H9 (cell line): ENCODE measurements at regions not wholly inside any gene's neighbourhood (a gene's known extent, or its start where the extent isn't known, plus 50 kb on each side); places are given as distances from the start of the nearest gene placed in this dataset.

Source experiments
- DNase-seq: peaks from one replicate; pipeline ENCODE4 v3.0.0-alpha.2; 2017
- H2AFZ ChIP-seq: one replicate; pipeline ENCODE4 v1.6.1; 2013; ENCODE audit warnings: mild to moderate bottlenecking, low read length, control low read depth, moderate library complexity
- H2AK5ac ChIP-seq: 2 replicates; pipeline ENCODE4 v1.6.1; 2013; ENCODE audit warnings: low read length, control low read depth, mixed read lengths; ENCODE audit not compliant: insufficient read length
- H2BK120ac ChIP-seq: one replicate; pipeline ENCODE4 v1.6.1; 2013; ENCODE audit warnings: low read depth, mild to moderate bottlenecking, low read length, control low read depth, inconsistent platforms; ENCODE audit not compliant: poor library complexity, severe bottlenecking
- H2BK12ac ChIP-seq: 2 replicates; pipeline ENCODE4 v1.6.1; 2013; ENCODE audit warnings: low read length, control low read depth, mixed read lengths, low read depth; ENCODE audit not compliant: insufficient read length
- H2BK15ac ChIP-seq: 2 replicates; pipeline ENCODE4 v1.6.1; 2013; ENCODE audit warnings: low read depth, low read length, control low read depth
- H2BK20ac ChIP-seq: one replicate; pipeline ENCODE4 v1.6.1; 2013; ENCODE audit warnings: low read depth, mild to moderate bottlenecking, low read length, control low read depth, inconsistent platforms; ENCODE audit not compliant: poor library complexity, severe bottlenecking
- H2BK5ac ChIP-seq: 2 replicates; pipeline ENCODE4 v1.6.1; 2013; ENCODE audit warnings: low read length, control low read depth, mixed read lengths; ENCODE audit not compliant: insufficient read length
- H3K14ac ChIP-seq: 2 replicates; pipeline ENCODE4 v1.6.1; 2013; ENCODE audit warnings: low read length, control low read depth; ENCODE audit not compliant: insufficient read depth
- H3K18ac ChIP-seq: 2 replicates; pipeline ENCODE4 v1.6.1; 2013; ENCODE audit warnings: low read depth, mild to moderate bottlenecking, mixed read lengths, low read length, control low read depth; ENCODE audit not compliant: insufficient read length
- H3K23ac ChIP-seq: 2 replicates; pipeline ENCODE4 v1.6.1; 2013; ENCODE audit warnings: low read length, control low read depth, mixed read lengths, low read depth; ENCODE audit not compliant: insufficient read length
- H3K23me2 ChIP-seq: 2 replicates; pipeline ENCODE4 v1.6.1; 2013; ENCODE audit warnings: low read depth, mild to moderate bottlenecking, mixed read lengths, low read length, control low read depth; ENCODE audit not compliant: insufficient read length, poor library complexity, severe bottlenecking
- H3K27ac ChIP-seq: 2 replicates; pipeline ENCODE4 v1.5.1; 2013; ENCODE audit warnings: low read length, control low read depth, mixed read lengths, low read depth; ENCODE audit not compliant: insufficient read length
- H3K27me3 ChIP-seq: 2 replicates; pipeline ENCODE4 v1.6.1; 2013; ENCODE audit warnings: low read length, control low read depth, inconsistent platforms; ENCODE audit not compliant: insufficient read depth
- H3K4ac ChIP-seq: 2 replicates; pipeline ENCODE4 v1.6.1; 2013; ENCODE audit warnings: low read depth, mild to moderate bottlenecking, control low read depth, inconsistent platforms, low read length, moderate library complexity
- H3K4me1 ChIP-seq: 2 replicates; pipeline ENCODE4 v1.6.1; 2013; ENCODE audit warnings: low read length, control low read depth, inconsistent platforms; ENCODE audit not compliant: insufficient read depth
- H3K4me2 ChIP-seq: 2 replicates; pipeline ENCODE4 v1.6.1; 2013; ENCODE audit warnings: low read length, control low read depth, mixed read lengths; ENCODE audit not compliant: insufficient read length, insufficient read depth
- H3K56ac ChIP-seq: 2 replicates; pipeline ENCODE4 v1.6.1; 2013; ENCODE audit warnings: low read depth, mild to moderate bottlenecking, mixed read lengths, low read length, control low read depth; ENCODE audit not compliant: insufficient read length
- H3K79me1 ChIP-seq: 2 replicates; pipeline ENCODE4 v1.6.1; 2013; ENCODE audit warnings: low read depth, mild to moderate bottlenecking, moderate library complexity, low read length, control low read depth, inconsistent platforms; ENCODE audit not compliant: insufficient read depth, poor library complexity, severe bottlenecking
- H3K79me2 ChIP-seq: 2 replicates; pipeline ENCODE4 v1.6.1; 2013; ENCODE audit warnings: low read length, control low read depth, inconsistent platforms; ENCODE audit not compliant: insufficient read depth
- H3K9ac ChIP-seq: 2 replicates; pipeline ENCODE4 v1.6.1; 2013; ENCODE audit warnings: low read length, control low read depth, mixed read lengths; ENCODE audit not compliant: insufficient read length; ENCODE audit errors: extremely low read depth
- H3K9me3 ChIP-seq: one replicate; pipeline ENCODE4 v1.6.1; 2013; ENCODE audit warnings: low read depth, low read length, inconsistent platforms; ENCODE audit not compliant: control insufficient read depth
- H3T11ph ChIP-seq: one replicate; pipeline ENCODE4 v1.6.1; 2013; ENCODE audit warnings: mild to moderate bottlenecking, low read length, control low read depth, inconsistent platforms
- H4K20me1 ChIP-seq: one replicate; pipeline ENCODE4 v1.6.1; 2013; ENCODE audit not compliant: control insufficient read depth, insufficient read length, insufficient read depth
- H4K5ac ChIP-seq: 2 replicates; pipeline ENCODE4 v1.6.1; 2013; ENCODE audit warnings: low read depth, mild to moderate bottlenecking, mixed read lengths, low read length, control low read depth; ENCODE audit not compliant: insufficient read length
- H4K8ac ChIP-seq: replicated peaks from 2 replicates; pipeline ENCODE4 v1.6.1; 2013; ENCODE audit warnings: low read length, control low read depth, mixed read lengths, low read depth; ENCODE audit not compliant: insufficient read length
- H4K91ac ChIP-seq: 2 replicates; pipeline ENCODE4 v1.6.1; 2013; ENCODE audit warnings: low read depth, mild to moderate bottlenecking, moderate library complexity, mixed read lengths, low read length, control low read depth; ENCODE audit not compliant: insufficient read length
- H3K27ac Mint-ChIP-seq, 3 experiments: 2 replicates in 2 of 3; 3 replicates in 1 of 3; pipeline ENCODE4 v1.8.0; 2020 to 2021; ENCODE audit warnings: mixed read lengths in 3 of 3, mild to moderate bottlenecking in 1 of 3, moderate library complexity in 1 of 3
- H3K27me3 Mint-ChIP-seq: 2 replicates; pipeline ENCODE4 v1.8.0; 2021; ENCODE audit warnings: low read depth, mild to moderate bottlenecking, moderate library complexity, mixed read lengths
- H3K36me3 Mint-ChIP-seq, 3 experiments: 2 replicates in 2 of 3; 3 replicates in 1 of 3; pipeline ENCODE4 v1.8.0; 2020 to 2021; ENCODE audit warnings: low read depth in 3 of 3, mixed read lengths in 3 of 3; ENCODE audit not compliant: insufficient read depth in 1 of 3
- H3K4me1 Mint-ChIP-seq, 2 experiments: 2 replicates each; pipeline ENCODE4 v1.8.0; 2020; ENCODE audit warnings: mixed read lengths in 2 of 2
- H3K4me3 Mint-ChIP-seq, 2 experiments: 2 replicates in 1 of 2; 3 replicates in 1 of 2; pipeline ENCODE4 v1.8.0; 2020 to 2021; ENCODE audit warnings: mild to moderate bottlenecking in 2 of 2, mixed read lengths in 2 of 2, moderate library complexity in 1 of 2
- H3K9me3 Mint-ChIP-seq, 2 experiments: 2 replicates in 1 of 2; 3 replicates in 1 of 2; pipeline ENCODE4 v1.8.0; 2020; ENCODE audit warnings: mild to moderate bottlenecking in 2 of 2, mixed read lengths in 2 of 2, moderate library complexity in 1 of 2
- WGBS: extraction: QIAGEN DNeasy Blood & Tissue Kit; methylation state at CpG from one replicate; pipeline ENCODE4 v1.1.7; 2013; ENCODE audit warnings: missing lambda C conversion rate, low lambda C conversion rate, mixed read lengths; ENCODE audit not compliant: insufficient read length; ENCODE audit errors: extremely low coverage; 5-methylcytosine and 5-hydroxymethylcytosine counted together
- TF ChIP-seq, protein P1 (sequence below): fragments of 200-600 bp; sonication (generic); conservative IDR thresholded peaks from 3 replicates; pipeline ENCODE4 v1.8.0; 2021; ENCODE audit warnings: antibody characterized with exemption, mild to moderate bottlenecking

- Histone ChIP-seq H2BK5ac (no peak overlapping the region), H3K9ac (no peak overlapping the region), H2BK12ac (no peak overlapping the region), H2BK15ac (no peak overlapping the region), H4K20me1 (no peaks in the 10 kb centered on the region), H4K91ac (no peak overlapping the region), H2AFZ (no peak overlapping the region), H3K18ac (no peak overlapping the region), H3T11ph (no peak overlapping the region), H3K9me3 (no peaks in the 10 kb centered on the region), H3K4me1 (peaks cover 6% of the 10 kb centered on the region; the same call in 1 of the 2 replicates), H3K79me1 (no peaks in the 10 kb centered on the region), H3K4ac (no peak overlapping the region), H4K5ac (no peak overlapping the region), H3K79me2 (no peaks in the 10 kb centered on the region), H2BK20ac (no peak overlapping the region), H3K4me2 (no peak overlapping the region), H3K27me3 (peaks cover 21% of the 10 kb centered on the region; the same call in 1 of the 2 replicates), H3K14ac (no peak overlapping the region), H4K8ac (no peak overlapping the region), H2BK120ac (no peak overlapping the region), H3K27ac (no peak overlapping the region), H3K23me2 (no peaks in the 10 kb centered on the region), H3K23ac (no peak overlapping the region), H2AK5ac (no peak overlapping the region), H3K56ac (no peak overlapping the region)
- H3K27me3 Mint-ChIP-seq: peaks cover 39% of the 10 kb centered on the region
- DNase-seq: no peak
- H3K9me3 Mint-ChIP-seq: no peaks in the 10 kb centered on the region
- H3K27ac Mint-ChIP-seq: no peak overlapping the region; a peak in 1 of 7 replicates
- H3K4me1 Mint-ChIP-seq: peaks cover 18 to 30% of the 10 kb centered on the region in 2 experiments
- peak overlapping the region in 1 of 2 experiments; percentile 47; a peak in 1 of 5 replicates for H3K4me3 Mint-ChIP-seq
- no peaks in the 10 kb centered on the region for H3K36me3 Mint-ChIP-seq
- no CpG with 5 or more reads among the region's 6 CpGs for WGBS
- TF ChIP-seq, protein P1, sequence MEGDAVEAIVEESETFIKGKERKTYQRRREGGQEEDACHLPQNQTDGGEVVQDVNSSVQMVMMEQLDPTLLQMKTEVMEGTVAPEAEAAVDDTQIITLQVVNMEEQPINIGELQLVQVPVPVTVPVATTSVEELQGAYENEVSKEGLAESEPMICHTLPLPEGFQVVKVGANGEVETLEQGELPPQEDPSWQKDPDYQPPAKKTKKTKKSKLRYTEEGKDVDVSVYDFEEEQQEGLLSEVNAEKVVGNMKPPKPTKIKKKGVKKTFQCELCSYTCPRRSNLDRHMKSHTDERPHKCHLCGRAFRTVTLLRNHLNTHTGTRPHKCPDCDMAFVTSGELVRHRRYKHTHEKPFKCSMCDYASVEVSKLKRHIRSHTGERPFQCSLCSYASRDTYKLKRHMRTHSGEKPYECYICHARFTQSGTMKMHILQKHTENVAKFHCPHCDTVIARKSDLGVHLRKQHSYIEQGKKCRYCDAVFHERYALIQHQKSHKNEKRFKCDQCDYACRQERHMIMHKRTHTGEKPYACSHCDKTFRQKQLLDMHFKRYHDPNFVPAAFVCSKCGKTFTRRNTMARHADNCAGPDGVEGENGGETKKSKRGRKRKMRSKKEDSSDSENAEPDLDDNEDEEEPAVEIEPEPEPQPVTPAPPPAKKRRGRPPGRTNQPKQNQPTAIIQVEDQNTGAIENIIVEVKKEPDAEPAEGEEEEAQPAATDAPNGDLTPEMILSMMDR: no peak
Observed at GRCh38 chr5:36418152-36418979, 116.7 kb upstream of the RANBP3L start.
